HG03439 (cell line): ENCODE measurements at regions not wholly inside any gene's neighbourhood (a gene's known extent, or its start where the extent isn't known, plus 50 kb on each side); places are given as distances from the start of the nearest gene placed in this dataset.
"Not testable (repeated sequence)": the region's sequence is repeated elsewhere in the genome, so short reads cannot be mapped to it uniquely, and the experiment has no call there.

Experiments
- ATAC-seq: cut with Tn5 transposase; IDR thresholded peaks from one replicate; pipeline ENCODE4 v1.9.1; 2021; ENCODE audit warnings: mild to moderate bottlenecking, moderate library complexity; ENCODE audit not compliant: unreplicated experiment

- ATAC-seq, result no peak
These were observed 737.1 kb upstream of the ZWINT start for GRCh38 chr10:57098146-57098545.

- ATAC-seq, result no peak
These were observed 735.0 kb upstream of the ZWINT start for GRCh38 chr10:57096044-57096443.

- no peak for ATAC-seq
These were observed 733.9 kb upstream of the ZWINT start for GRCh38 chr10:57094965-57095364.

- no peak for ATAC-seq
These were observed 733.0 kb upstream of the ZWINT start for GRCh38 chr10:57094083-57094482.

GRCh38 chr10:57053530-57053929 is 692.5 kb upstream of the ZWINT start:
- ATAC-seq, result no peak

GRCh38 chr10:57049096-57049495 is 688.0 kb upstream of the ZWINT start:
- ATAC-seq, result no peak

- no peak for ATAC-seq
These were observed 677.5 kb upstream of the ZWINT start for GRCh38 chr10:57038531-57038930.

- no peak for ATAC-seq
These were observed 674.3 kb upstream of the ZWINT start for GRCh38 chr10:57035310-57035709.

- not testable (repeated sequence) for ATAC-seq
These were observed 671.2 kb upstream of the ZWINT start for GRCh38 chr10:57032301-57032700.

GRCh38 chr10:57031346-57031745 is 670.3 kb upstream of the ZWINT start:
- no peak for ATAC-seq

- ATAC-seq, result no peak
These were observed 665.2 kb upstream of the ZWINT start for GRCh38 chr10:57026307-57026706.

GRCh38 chr10:57023626-57024025 is 662.6 kb upstream of the ZWINT start:
- ATAC-seq, result no peak

GRCh38 chr10:57018452-57018851 is 657.4 kb upstream of the ZWINT start:
- no peak for ATAC-seq

GRCh38 chr10:57017356-57018037 is 656.4 kb upstream of the ZWINT start:
- ATAC-seq, result no peak

- ATAC-seq, result no peak
These were observed 654.7 kb upstream of the ZWINT start for GRCh38 chr10:57015595-57016318.

GRCh38 chr10:57015187-57015586 is 654.1 kb upstream of the ZWINT start:
- no peak for ATAC-seq

GRCh38 chr10:57014758-57015157 is 653.7 kb upstream of the ZWINT start:
- ATAC-seq, result no peak

GRCh38 chr10:57008189-57008588 is 647.1 kb upstream of the ZWINT start:
- no peak for ATAC-seq

GRCh38 chr10:56991591-56992069 is 630.6 kb upstream of the ZWINT start:
- ATAC-seq, result no peak

- ATAC-seq, result no peak
These were observed 614.5 kb upstream of the ZWINT start for GRCh38 chr10:56975513-56975912.

- ATAC-seq, result no peak
These were observed 612.7 kb upstream of the ZWINT start for GRCh38 chr10:56973766-56974165.

- no peak for ATAC-seq
These were observed 582.2 kb upstream of the ZWINT start for GRCh38 chr10:56943221-56943755.
